ENCODE measurements at regions not wholly inside any gene's neighbourhood (a gene's known extent, or its start where the extent isn't known, plus 50 kb on each side); places are given as distances from the start of the nearest gene placed in this dataset.
A peak's percentile ranks its signal among the peaks of the same experiment; 100 is the strongest.

DNA sequence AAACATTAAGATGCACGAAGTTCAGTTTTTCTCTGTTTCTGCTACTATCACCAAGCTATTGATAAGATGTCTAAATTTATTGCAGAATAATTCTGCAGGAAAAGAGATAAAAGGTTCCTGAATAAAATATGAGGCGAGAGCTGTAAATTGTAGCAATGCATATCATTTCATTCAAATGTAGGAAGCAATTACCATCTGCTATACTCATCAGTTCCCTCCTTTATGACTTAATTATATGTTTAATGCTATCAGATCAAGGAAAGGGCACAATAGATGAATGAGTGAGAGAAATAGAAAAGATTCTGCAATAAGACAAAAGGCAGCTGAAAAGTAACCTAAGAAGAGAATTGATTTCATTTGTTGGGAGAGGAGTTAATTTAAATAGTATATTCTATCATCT, 108.2 kb upstream of the GALNT5 start:
- in situ Hi-C loops (cut with MboI; ENCODE audit: low sequenced_read_pairs) (no loop called here), intact Hi-C loops (cut with micrococcal nuclease) (no loop called here), dilution Hi-C loops (cut with HindIII; ENCODE audit: low sequenced_read_pairs, unreplicated experiment) (no loop called here)
- no peak overlapping the region; the same call in 1 of the 2 replicates for H3K14ac ChIP-seq (replicated peaks; ENCODE audit: low read depth, low read length)
- no peak overlapping the region; the same call in 1 of the 2 replicates for H2BK20ac ChIP-seq (ENCODE audit: low read depth, low read length)
- ChIA-PET POLR2A (ENCODE audit: unreplicated experiment) (no interaction called here), CTCF (no interaction called here)
- no peak overlapping the region for H2AK5ac ChIP-seq (ENCODE audit: low read depth, low read length)
- peaks cover 14% of the 10 kb centered on the region for H3K4me1 ChIP-seq (ENCODE audit: control insufficient read depth, insufficient read depth, low read length)
- no peaks in the 10 kb centered on the region for H3K27me3 ChIP-seq (ENCODE audit: control insufficient read depth, insufficient read depth, low read length)
- BruUV-seq (replicated peaks) = no TSS peak
- ATAC-seq (ENCODE audit: low read depth) (no peak; the same call in 1 of the 2 replicates), DNase-seq (no peak)
- peak overlapping the region; percentile 54; the same call in 1 of the 2 replicates for H3K27ac ChIP-seq (ENCODE audit: insufficient read depth, low read length)
- H2AK9ac ChIP-seq (replicated peaks; ENCODE audit: low read depth, low read length, poor library complexity) = no peak overlapping the region
- H3K36me3 ChIP-seq (ENCODE audit: control insufficient read depth, insufficient read depth, low read length) = no peaks in the 10 kb centered on the region
- peak overlapping the region; percentile 93 for H2BK5ac ChIP-seq (ENCODE audit: low read depth, low read length, poor library complexity, severe bottlenecking)
- no peak overlapping the region for H4K91ac ChIP-seq (ENCODE audit: insufficient read depth, low read depth, low read length)
- no peak overlapping the region for H3K23ac ChIP-seq (ENCODE audit: low read depth, low read length)
- H2AFZ ChIP-seq (replicated peaks; ENCODE audit: low read length, poor library complexity) = no peak overlapping the region
- peak overlapping the region; percentile 88 for H3K18ac ChIP-seq (ENCODE audit: low read depth, low read length)
- no peak overlapping the region for H4K8ac ChIP-seq (ENCODE audit: low read depth in 2 of 2, low read length in 2 of 2)
- no peak overlapping the region for H2BK15ac ChIP-seq (ENCODE audit: low read depth, low read length)
- no CpG with 5 or more reads among the region's 2 CpGs for WGBS, 2 experiments (ENCODE audit: extremely low coverage in 2 of 2, insufficient read length in 1 of 2)
- H3K4me2 ChIP-seq (ENCODE audit: low read depth, low read length) = no peak overlapping the region
- H3K9ac ChIP-seq (ENCODE audit: low read depth, low read length) = no peak overlapping the region
- H3K56ac ChIP-seq (ENCODE audit: extremely low read depth, insufficient read depth, low read length) = no peak overlapping the region
- H3K9me3 ChIP-seq (ENCODE audit: control insufficient read depth, insufficient read depth, low read length) = no peaks in the 10 kb centered on the region
- H3K4me3 ChIP-seq (ENCODE audit: insufficient read depth, low read depth, low read length) = no peak overlapping the region
- H3K9me1 ChIP-seq (ENCODE audit: insufficient read depth, low read length) = peaks cover 3% of the 10 kb centered on the region; the same call in 1 of the 2 replicates
- H4K5ac ChIP-seq (ENCODE audit: low read depth, low read length) = 0 out of 2 replicates have a peak overlapping the region, but pooled peaks have one; percentile 63
- H4K20me1 ChIP-seq (ENCODE audit: insufficient read depth, low read length) = no peaks in the 10 kb centered on the region
- TF ChIP-seq MXI1 (IDR thresholded peaks at IDR 0.05; ENCODE audit: borderline replicate concordance, low read depth, low read length) (no peak), RAD21 (IDR thresholded peaks at IDR 0.05; ENCODE audit: low read length) (no peak), RCOR1 (IDR thresholded peaks at IDR 0.05; ENCODE audit: insufficient replicate concordance, low read length) (no peak), NFE2L2 (IDR thresholded peaks at IDR 0.05; ENCODE audit: low read depth, low read length) (no peak), MAFK (IDR thresholded peaks at IDR 0.05; ENCODE audit: low read depth, low read length) (no peak), SMC3 (IDR thresholded peaks at IDR 0.05; ENCODE audit: low read depth, low read length) (no peak), CEBPB (IDR thresholded peaks at IDR 0.05; ENCODE audit: low read depth, low read length) (no peak), MAZ (IDR thresholded peaks at IDR 0.05; ENCODE audit: borderline replicate concordance, low read depth, low read length) (no peak), BHLHE40 (IDR thresholded peaks at IDR 0.05; ENCODE audit: low read depth, low read length) (no peak), RFX5 (IDR thresholded peaks at IDR 0.05; ENCODE audit: low read depth, low read length) (no peak), POLR2A (IDR thresholded peaks at IDR 0.05; ENCODE audit: low read depth, low read length) (no peak), FOS (IDR thresholded peaks at IDR 0.05; ENCODE audit: low read depth, low read length) (no peak)
- TF ChIP-seq, protein P1, sequence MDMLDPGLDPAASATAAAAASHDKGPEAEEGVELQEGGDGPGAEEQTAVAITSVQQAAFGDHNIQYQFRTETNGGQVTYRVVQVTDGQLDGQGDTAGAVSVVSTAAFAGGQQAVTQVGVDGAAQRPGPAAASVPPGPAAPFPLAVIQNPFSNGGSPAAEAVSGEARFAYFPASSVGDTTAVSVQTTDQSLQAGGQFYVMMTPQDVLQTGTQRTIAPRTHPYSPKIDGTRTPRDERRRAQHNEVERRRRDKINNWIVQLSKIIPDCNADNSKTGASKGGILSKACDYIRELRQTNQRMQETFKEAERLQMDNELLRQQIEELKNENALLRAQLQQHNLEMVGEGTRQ (IDR thresholded peaks at IDR 0.05; ENCODE audit: low read depth, low read length) = no peak
- TF ChIP-seq, protein P2, sequence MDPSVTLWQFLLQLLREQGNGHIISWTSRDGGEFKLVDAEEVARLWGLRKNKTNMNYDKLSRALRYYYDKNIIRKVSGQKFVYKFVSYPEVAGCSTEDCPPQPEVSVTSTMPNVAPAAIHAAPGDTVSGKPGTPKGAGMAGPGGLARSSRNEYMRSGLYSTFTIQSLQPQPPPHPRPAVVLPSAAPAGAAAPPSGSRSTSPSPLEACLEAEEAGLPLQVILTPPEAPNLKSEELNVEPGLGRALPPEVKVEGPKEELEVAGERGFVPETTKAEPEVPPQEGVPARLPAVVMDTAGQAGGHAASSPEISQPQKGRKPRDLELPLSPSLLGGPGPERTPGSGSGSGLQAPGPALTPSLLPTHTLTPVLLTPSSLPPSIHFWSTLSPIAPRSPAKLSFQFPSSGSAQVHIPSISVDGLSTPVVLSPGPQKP (IDR thresholded peaks at IDR 0.05; ENCODE audit: borderline replicate concordance, low read depth, low read length) = no peak
- TF ChIP-seq, protein P3, sequence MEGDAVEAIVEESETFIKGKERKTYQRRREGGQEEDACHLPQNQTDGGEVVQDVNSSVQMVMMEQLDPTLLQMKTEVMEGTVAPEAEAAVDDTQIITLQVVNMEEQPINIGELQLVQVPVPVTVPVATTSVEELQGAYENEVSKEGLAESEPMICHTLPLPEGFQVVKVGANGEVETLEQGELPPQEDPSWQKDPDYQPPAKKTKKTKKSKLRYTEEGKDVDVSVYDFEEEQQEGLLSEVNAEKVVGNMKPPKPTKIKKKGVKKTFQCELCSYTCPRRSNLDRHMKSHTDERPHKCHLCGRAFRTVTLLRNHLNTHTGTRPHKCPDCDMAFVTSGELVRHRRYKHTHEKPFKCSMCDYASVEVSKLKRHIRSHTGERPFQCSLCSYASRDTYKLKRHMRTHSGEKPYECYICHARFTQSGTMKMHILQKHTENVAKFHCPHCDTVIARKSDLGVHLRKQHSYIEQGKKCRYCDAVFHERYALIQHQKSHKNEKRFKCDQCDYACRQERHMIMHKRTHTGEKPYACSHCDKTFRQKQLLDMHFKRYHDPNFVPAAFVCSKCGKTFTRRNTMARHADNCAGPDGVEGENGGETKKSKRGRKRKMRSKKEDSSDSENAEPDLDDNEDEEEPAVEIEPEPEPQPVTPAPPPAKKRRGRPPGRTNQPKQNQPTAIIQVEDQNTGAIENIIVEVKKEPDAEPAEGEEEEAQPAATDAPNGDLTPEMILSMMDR (conservative IDR thresholded peaks at IDR 0.05; ENCODE audit: low read depth, low read length) = no peak
- H2BK120ac ChIP-seq (ENCODE audit: low read depth, low read length) = peak overlapping the region; percentile 48; the same call in 1 of the 2 replicates
- H3K79me1 ChIP-seq (ENCODE audit: low read depth in 1 of 2, low read length in 2 of 2) = no peaks in the 10 kb centered on the region
- no peak overlapping the region for H3K4ac ChIP-seq (ENCODE audit: low read depth, low read length)

Data from IMR-90 (cell line).